GM18519 (cell line): ENCODE measurements at regions not wholly inside any gene's neighbourhood (a gene's known extent, or its start where the extent isn't known, plus 50 kb on each side); places are given as distances from the start of the nearest gene placed in this dataset.
"Not testable (repeated sequence)": the region's sequence is repeated elsewhere in the genome, so short reads cannot be mapped to it uniquely, and the experiment has no call there.

Experiments used
- ATAC-seq: cut with Tn5 transposase; IDR thresholded peaks from one replicate; pipeline ENCODE4 v1.9.1; 2021; ENCODE audit warnings: mild to moderate bottlenecking, moderate library complexity; ENCODE audit not compliant: unreplicated experiment, low FRiP score

- no peak for ATAC-seq
Measured at GRCh38 chr5:115469904-115470516, 74.6 kb downstream of the FEM1C start.

GRCh38 chr5:115467628-115468027, 76.9 kb downstream of the FEM1C start:
- no peak for ATAC-seq

- no peak for ATAC-seq
Measured at GRCh38 chr5:115465431-115465830, 79.1 kb downstream of the FEM1C start.

DNA sequence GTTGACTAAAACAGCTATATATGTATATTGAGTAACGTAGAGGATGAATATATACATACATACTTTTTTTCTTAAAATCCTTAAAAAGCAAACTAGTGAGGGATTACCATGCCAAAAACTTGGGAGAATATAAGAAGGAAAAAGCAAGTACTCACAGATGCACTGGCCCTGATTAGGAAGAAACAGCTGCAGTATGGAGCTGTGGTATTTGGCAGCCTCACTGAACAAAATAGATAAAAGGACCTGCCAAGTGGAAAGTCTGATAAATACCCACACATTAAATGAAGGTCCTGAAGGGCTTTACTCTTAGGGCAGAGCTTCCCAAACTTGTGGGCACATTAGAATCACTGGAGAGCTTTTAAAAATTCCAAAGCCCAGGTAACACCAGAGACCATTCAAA, 80.6 kb downstream of the FEM1C start:
- ATAC-seq: no peak

GRCh38 chr5:115461506-115462290, 82.9 kb downstream of the FEM1C start:
- no peak for ATAC-seq

- ATAC-seq: no peak
Measured at GRCh38 chr5:115461093-115461492, 83.5 kb downstream of the FEM1C start.

- ATAC-seq: peak; percentile 59
Measured at GRCh38 chr5:115460472-115460871, 84.1 kb downstream of the FEM1C start.

DNA sequence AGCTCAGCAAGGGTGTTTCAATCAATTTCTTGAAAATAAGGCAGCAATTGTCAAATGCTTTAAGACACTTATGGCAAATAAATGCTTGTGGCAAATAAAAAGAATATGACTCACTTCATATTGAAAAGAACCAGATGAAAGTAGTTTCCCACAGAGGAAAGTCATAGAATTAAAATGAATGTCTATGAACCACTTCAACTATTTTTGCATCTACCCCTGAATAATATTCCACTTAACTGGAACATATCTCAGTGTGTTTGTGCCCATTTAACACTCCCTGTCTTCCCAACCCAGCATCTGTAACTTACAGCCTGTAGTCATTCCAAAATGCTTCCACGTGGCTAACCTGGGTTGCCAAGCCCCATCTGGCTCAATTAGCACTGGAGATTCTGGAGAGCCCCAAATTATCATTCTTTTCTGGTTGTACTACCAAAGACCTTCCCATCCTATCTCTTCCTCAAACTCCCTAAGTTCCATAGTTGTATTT, 84.7 kb downstream of the FEM1C start:
- ATAC-seq: no peak

DNA sequence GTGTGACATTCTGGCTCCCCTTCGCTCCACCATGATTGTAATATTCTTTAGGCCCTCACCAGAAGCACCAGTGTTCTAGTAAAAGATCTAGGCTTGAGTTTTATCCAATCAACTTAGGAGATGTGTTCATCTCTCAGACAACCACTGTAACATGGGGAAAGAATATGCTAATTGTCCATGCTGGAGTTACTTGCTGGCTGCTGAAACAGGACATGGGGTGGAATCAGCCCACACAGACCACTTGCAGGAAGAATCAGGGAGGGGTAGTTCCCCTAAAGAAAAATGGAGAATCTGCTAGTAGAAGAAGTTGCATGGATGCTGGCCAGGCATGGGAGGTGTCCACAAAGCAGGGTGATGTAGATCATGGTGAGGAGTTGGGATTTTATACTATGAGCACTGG, 86.2 kb downstream of the FEM1C start:
- no peak for ATAC-seq

GRCh38 chr5:115458003-115458409, 86.6 kb downstream of the FEM1C start:
- no peak for ATAC-seq

DNA sequence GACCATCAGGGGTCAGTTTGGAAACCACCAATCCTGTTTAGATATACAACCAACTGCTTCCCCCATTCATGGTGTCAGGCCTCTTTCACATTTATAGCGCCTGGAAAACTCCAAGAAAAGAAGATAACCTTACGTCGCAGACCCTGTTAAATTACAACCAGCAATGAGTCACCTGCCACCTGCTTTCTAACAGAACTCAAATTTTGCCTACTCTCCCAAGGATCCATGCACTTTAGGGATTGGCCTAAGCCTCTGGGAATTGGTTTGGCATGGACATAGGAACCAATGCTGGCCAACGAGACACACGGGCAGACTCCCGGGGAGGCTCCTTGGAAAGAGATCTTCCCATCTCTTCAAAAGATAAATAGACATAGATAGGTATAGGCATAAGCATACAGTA, 87.0 kb downstream of the FEM1C start:
- ATAC-seq: no peak

DNA sequence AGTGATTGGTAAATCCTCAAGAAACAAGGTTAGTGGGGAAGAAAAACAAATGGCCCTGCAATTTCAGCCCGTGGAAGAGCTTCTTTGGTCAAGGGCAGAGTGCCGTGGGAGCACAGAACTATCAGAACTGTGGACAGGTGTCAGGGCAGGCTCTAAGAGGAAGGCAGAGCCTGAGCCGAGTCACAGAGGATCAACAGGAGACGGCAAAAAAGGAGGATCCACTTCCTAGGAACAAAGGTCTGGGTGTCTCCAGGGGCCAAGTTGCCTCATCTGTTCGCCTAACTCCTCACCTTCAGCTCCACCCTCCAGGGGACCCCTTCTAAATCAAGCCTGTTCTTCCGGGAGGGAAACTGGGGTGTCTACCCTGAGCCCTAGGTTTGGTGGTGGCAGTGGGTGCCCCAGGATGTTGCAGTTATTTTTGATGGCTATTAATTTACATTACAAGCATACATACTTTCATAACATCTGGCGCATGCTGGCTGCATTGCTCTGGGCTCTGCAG, 88.0 kb downstream of the FEM1C start:
- ATAC-seq: no peak

DNA sequence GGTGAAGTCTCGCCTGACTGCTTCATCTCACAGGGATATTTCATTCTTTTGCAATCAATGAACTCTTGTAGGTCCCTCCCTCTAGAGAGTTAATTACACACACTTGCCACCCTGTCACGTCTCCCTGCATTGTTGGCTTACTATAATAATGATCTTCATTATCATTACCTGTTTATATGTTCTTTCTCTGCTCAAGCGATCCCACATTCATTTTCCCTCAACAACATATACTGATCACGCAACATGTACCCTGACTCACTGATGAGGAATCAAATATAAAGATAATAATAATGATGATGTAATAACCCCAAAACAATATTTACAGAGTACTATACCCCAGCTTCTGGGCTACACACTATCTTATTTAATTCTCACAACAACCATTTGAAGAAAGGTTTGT, 88.5 kb downstream of the FEM1C start:
- ATAC-seq: no peak

GRCh38 chr5:115455301-115455707, 89.3 kb downstream of the FEM1C start:
- no peak for ATAC-seq

DNA sequence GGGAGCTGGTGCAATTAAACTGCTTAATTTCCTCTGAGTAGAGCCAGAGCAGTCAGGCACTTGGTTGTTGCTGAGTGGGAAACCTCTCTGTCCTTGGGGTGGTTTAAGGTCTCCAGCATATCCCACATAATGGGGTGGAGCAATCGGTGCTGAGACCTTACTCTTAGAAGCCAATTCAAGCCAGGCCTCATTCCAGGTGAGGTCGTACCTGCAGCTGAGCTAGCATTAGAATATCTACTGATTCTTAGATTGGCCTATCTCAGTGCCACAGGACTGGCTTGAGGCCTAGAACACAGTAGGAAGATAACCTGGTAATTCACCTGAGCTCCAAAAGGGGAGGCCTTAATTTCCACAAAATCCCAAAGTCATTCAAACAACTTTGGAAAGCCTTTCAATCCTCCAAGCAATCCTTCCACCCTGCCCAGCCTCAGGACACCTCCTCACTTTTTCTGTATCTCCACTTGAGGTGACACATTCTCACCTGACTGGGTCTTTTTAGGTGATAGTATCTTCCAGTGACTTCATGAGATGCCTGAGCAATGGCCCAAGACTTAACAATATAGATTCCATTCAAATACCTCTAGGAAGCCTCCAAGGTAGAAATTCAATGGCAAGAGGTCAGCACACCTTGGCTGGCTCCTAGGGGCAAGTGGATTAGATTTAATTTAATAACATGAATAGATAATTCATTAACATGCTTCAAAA, 91.0 kb downstream of the FEM1C start:
- no peak for ATAC-seq

- ATAC-seq: no peak
Measured at GRCh38 chr5:115452536-115453235, 91.9 kb downstream of the FEM1C start.

GRCh38 chr5:115452083-115452482, 92.5 kb downstream of the FEM1C start:
- no peak for ATAC-seq

GRCh38 chr5:115450741-115451140, 93.8 kb downstream of the FEM1C start:
- no peak for ATAC-seq

- ATAC-seq: not testable (repeated sequence)
Measured at GRCh38 chr5:115448630-115449029, 95.9 kb downstream of the FEM1C start.

- ATAC-seq: no peak
Measured at GRCh38 chr5:115440782-115441451, 103.7 kb downstream of the FEM1C start.
